NCI-H1694 (cell line): ENCODE measurements at regions not wholly inside any gene's neighbourhood (a gene's known extent, or its start where the extent isn't known, plus 50 kb on each side); places are given as distances from the start of the nearest gene placed in this dataset.
"Not testable (repeated sequence)": the region's sequence is repeated elsewhere in the genome, so short reads cannot be mapped to it uniquely, and the experiment has no call there.

Source experiments
- DNase-seq: peaks from one replicate; lab custom pipeline; 2025; lab: John Stamatoyannopoulos, UW

- no peak for DNase-seq
These were observed 220.2 kb upstream of the MYO3A start for GRCh38 chr10:25713894-25714240.

GRCh38 chr10:25724241-25724640 is 209.8 kb upstream of the MYO3A start:
- no peak for DNase-seq

- DNase-seq, result peak; percentile 15
These were observed 207.9 kb upstream of the MYO3A start for GRCh38 chr10:25725917-25726716.

- no peak for DNase-seq
These were observed 195.3 kb upstream of the MYO3A start for GRCh38 chr10:25738776-25739175.

GRCh38 chr10:25743832-25744231 is 190.2 kb upstream of the MYO3A start:
- no peak for DNase-seq

GRCh38 chr10:25744574-25744973 is 189.5 kb upstream of the MYO3A start:
- DNase-seq, result no peak

- no peak for DNase-seq
These were observed 188.1 kb upstream of the MYO3A start for GRCh38 chr10:25745976-25746375.

GRCh38 chr10:25747084-25747483 is 186.9 kb upstream of the MYO3A start:
- DNase-seq, result no peak

- DNase-seq, result no peak
These were observed 185.5 kb upstream of the MYO3A start for GRCh38 chr10:25748509-25748908.

- DNase-seq, result no peak
These were observed 180.3 kb upstream of the MYO3A start for GRCh38 chr10:25753776-25754175.

GRCh38 chr10:25755874-25756273 is 178.2 kb upstream of the MYO3A start:
- not testable (repeated sequence) for DNase-seq

GRCh38 chr10:25756784-25757183 is 177.2 kb upstream of the MYO3A start:
- no peak for DNase-seq

GRCh38 chr10:25758041-25758457 is 176.0 kb upstream of the MYO3A start:
- DNase-seq, result no peak

GRCh38 chr10:25758511-25758910 is 175.5 kb upstream of the MYO3A start:
- no peak for DNase-seq

- no peak for DNase-seq
These were observed 172.1 kb upstream of the MYO3A start for GRCh38 chr10:25761937-25762336.

GRCh38 chr10:25766213-25766612 is 167.8 kb upstream of the MYO3A start:
- DNase-seq, result no peak

GRCh38 chr10:25766687-25767221 is 167.3 kb upstream of the MYO3A start:
- no peak for DNase-seq

GRCh38 chr10:25768167-25768566 is 165.9 kb upstream of the MYO3A start:
- no peak for DNase-seq

- DNase-seq, result no peak
These were observed 155.4 kb upstream of the MYO3A start for GRCh38 chr10:25778646-25779045.

GRCh38 chr10:25786161-25786560 is 147.9 kb upstream of the MYO3A start:
- no peak for DNase-seq

GRCh38 chr10:25786899-25787298 is 147.1 kb upstream of the MYO3A start:
- DNase-seq, result no peak

- DNase-seq, result no peak
These were observed 136.1 kb upstream of the MYO3A start for GRCh38 chr10:25797888-25798429.

GRCh38 chr10:25804505-25804904 is 129.5 kb upstream of the MYO3A start:
- no peak for DNase-seq

- DNase-seq, result no peak
These were observed 128.0 kb upstream of the MYO3A start for GRCh38 chr10:25805986-25806385.
